Anterior cingulate cortex (tissue), 58 donors: ENCODE measurements at regions not wholly inside any gene's neighbourhood (a gene's known extent, or its start where the extent isn't known, plus 50 kb on each side); places are given as distances from the start of the nearest gene placed in this dataset.

ENCODE experiments used
- DNase-seq, 58 donors: peaks; one replicate each; lab custom pipeline; 2025; lab: John Stamatoyannopoulos, UW

- no peak for DNase-seq
Measured at GRCh38 chr6:33925210-33925609, 121.4 kb upstream of the MLN start.

- no peak for DNase-seq
Measured at GRCh38 chr6:33924681-33925080, 120.9 kb upstream of the MLN start.

GRCh38 chr6:33923857-33924514 lies 120.2 kb upstream of the MLN start:
- DNase-seq: no peak

DNA sequence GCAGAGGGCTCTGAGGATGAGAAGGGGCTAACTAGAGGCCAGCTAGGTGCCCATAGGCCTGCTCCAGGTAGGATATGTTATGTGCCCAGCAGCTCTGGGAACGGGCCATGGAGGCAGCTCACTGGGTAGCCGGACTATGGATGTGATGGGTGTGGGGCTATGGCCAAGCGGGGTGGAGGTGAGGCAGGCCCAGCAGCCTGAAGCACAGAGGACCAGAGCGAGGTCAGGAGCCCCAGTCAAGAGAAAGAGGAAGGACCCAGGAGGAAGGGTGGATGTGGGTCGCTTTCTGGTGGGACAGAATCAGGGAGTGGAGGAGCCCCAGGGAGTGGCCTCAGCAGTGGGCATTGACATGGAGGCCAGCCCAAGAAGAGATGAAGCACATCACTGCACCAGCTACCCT lies 117.9 kb upstream of the MLN start:
- DNase-seq: no peak

- no peak for DNase-seq
Measured at GRCh38 chr6:33918175-33918695, 114.4 kb upstream of the MLN start.

DNA sequence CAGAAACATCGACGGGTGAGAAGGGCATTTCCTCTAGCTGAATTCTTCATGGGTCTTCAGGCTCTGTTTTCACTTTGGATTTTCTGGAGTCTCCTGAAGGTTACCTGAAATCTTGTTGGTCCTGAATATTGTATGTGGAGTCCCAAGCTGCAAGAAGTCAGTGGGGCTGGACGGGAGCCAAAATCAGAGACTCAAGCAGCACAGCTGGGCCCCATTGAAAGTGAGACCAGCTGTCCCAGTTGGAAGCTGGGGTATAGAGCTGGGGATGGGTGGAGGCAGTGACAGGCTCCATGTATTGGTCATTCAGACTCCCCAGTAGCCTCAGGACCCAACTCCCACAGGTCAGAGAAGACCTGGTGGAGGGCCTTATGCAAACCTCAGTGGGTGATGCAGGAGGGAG lies 111.3 kb upstream of the MLN start:
- DNase-seq: peak in 1 of 58 donors; percentile 2

GRCh38 chr6:33914645-33915044 lies 110.8 kb upstream of the MLN start:
- DNase-seq: peak in 10 of 58 donors; percentile 1 to 57 (median 8)

GRCh38 chr6:33912195-33912594 lies 108.4 kb upstream of the MLN start:
- DNase-seq: no peak

DNA sequence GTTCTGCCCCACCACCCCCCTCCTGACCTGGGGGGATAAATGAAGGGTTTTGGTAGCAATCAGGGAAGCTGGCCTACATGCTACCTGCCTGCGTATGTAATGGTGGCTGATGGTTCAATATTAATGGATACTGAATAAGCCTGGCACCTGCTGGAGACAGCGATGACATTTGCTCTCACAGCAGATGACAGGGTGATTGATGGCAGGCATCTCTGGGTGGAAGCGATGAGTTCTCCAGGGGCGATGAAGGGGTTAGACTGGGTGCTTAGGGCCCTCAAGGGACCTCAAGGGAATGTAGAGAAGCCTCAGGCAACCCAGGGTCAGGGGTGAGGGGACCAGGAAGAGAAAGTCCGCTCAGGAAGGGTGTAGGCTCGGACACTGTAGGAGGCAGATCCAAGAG lies 107.7 kb upstream of the MLN start:
- DNase-seq: no peak

GRCh38 chr6:33910594-33910993 lies 106.8 kb upstream of the MLN start:
- DNase-seq: no peak

DNA sequence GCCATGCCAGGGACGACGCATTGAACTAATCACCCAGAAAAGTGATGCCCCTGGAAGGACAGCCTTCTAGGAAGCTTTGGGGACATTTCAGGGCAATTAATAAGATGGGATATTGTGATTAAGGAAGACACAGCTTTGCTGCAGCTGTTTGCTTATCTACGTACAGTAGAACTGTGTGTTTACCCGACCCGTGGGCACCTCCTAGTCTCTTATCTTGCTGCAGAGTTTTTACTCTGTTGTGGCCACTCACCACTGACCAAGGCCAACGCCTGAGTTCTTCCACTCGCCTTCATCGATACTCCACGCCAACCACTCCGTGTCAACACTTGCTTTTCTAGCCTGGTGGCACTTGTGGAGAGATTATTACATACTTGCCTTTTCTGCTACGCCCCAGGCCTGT lies 105.9 kb upstream of the MLN start:
- no peak for DNase-seq

- DNase-seq: no peak
Measured at GRCh38 chr6:33908025-33908424, 104.2 kb upstream of the MLN start.

GRCh38 chr6:33907227-33907626 lies 103.4 kb upstream of the MLN start:
- DNase-seq: no peak

- no peak for DNase-seq
Measured at GRCh38 chr6:33906439-33906838, 102.6 kb upstream of the MLN start.

DNA sequence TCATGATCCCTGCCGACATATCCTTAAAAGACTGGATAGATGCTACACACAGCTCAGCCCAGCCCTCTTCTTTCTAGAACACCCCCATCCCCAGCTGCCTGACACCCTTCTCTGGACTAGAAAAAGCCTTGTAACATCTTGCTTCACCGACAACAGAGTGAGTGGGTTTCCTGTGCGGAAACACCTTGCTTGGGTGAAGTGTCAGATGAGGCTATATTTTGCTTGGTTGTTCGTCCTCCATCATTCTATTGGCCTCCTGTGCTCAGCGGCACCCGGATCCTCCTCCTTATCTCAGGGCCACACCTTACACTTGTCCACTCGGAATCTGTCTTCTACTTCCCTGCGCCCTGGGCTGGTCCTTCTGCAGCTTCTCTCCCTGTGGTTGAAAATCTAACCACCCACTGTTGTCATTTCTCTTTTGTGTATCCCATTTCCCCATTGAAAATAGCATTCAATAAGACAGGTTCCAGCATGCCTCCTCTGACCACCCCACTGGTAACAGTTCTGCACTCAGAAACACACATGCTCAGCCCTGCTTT lies 101.3 kb upstream of the MLN start:
- DNase-seq: no peak

DNA sequence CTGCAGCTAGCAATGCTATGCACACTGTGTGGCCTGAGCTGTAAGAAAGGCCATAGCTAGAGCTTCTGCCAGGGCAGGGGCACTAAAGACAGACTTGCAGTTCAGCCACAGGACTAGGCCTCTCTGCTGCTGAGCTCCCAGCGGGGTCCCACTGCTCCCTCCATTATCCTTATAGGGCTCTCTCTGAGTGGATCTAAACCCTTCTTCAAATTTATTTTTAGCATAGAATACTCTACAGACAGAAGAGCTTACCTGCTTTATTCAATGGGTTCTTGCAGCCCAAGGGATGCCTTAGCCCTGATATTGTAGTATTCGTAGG lies 100.9 kb upstream of the MLN start:
- peak in 1 of 58 donors; percentile 8 for DNase-seq

DNA sequence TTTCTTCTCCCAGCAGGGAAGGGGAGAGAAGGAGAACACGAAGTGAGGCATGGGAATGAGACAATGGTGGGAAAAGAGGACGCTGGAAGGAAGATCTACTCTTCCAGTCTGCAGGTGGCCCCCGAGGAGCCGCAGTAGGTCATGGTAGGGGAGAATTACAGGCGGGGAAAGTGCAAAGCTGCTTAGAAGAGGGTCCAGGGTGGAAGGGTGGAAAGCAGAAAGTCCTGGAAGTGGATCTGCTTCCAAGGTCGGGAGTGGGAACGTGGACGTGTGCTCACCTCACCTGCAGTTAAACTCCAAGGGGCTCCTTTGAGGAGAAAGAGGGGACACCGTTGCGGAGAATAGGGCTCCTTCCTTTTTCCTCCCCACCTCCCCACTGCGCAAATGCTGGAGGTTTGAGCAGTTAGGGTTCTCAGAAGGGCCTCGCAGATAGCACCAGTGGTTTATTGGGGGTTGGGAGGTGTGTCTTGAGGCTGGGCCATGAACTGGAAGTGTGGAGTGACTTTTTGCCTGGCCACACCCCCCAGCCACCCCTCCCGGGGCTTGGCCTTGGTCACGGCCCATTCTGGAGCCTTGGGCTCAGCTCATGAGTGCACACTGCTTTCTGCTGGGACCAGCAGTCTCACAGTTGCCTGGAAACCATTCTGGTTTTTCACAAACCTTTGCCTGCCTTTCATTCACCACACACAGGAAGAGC lies 100.4 kb upstream of the MLN start:
- DNase-seq: peak in 8 of 58 donors; percentile 1 to 26 (median 4)

- no peak for DNase-seq
Measured at GRCh38 chr6:33903579-33903978, 99.8 kb upstream of the MLN start.

DNA sequence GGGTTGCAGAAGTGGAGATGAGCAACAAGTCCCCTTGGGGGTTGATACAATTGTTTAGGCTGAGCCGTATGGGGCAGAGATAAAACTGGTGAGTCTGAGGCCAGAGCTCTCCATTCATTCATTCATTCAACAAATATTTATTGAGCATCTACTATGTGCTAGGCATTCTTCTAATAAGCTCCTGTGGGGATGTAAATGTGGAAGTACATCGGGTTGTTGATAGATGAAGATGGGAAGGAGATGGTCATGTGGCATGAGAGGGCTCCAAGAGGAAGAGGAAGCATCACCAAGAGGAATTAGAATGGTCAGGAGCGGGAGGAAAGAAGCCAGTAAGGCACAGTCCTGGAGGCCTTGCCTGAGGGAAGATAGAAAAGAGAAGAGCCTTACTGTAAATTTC lies 98.7 kb upstream of the MLN start:
- no peak for DNase-seq

- DNase-seq: no peak
Measured at GRCh38 chr6:33901822-33902456, 98.1 kb upstream of the MLN start.

- DNase-seq: no peak
Measured at GRCh38 chr6:33898771-33899170, 95.0 kb upstream of the MLN start.
